ENCODE measurements at regions not wholly inside any gene's neighbourhood (a gene's known extent, or its start where the extent isn't known, plus 50 kb on each side); places are given as distances from the start of the nearest gene placed in this dataset.

GRCh38 chr3:106058475-106058874, 189.7 kb upstream of the CBLB start:
- TF ChIP-seq RCOR1 (IDR thresholded peaks at IDR 0.05; ENCODE audit: low read length) (no peak), TEAD4 (IDR thresholded peaks at IDR 0.05; ENCODE audit: borderline replicate concordance, insufficient read depth) (no peak), SMC3 (IDR thresholded peaks at IDR 0.05; ENCODE audit: low read depth, low read length) (no peak), CTCF (IDR thresholded peaks at IDR 0.05) (no peak), RXRA (IDR thresholded peaks at IDR 0.05; ENCODE audit: borderline replicate concordance, low read depth) (no peak), CHD2 (IDR thresholded peaks at IDR 0.05; ENCODE audit: low read length, partially characterized antibody) (no peak), REST (IDR thresholded peaks at IDR 0.05; ENCODE audit: low read depth, low read length) (no peak), SIN3A (IDR thresholded peaks at IDR 0.05; ENCODE audit: borderline replicate concordance, low read depth, low read length) (no peak), MAX (IDR thresholded peaks at IDR 0.05; ENCODE audit: low read depth) (no peak), POLR2AphosphoS5 (IDR thresholded peaks at IDR 0.05; ENCODE audit: low read depth, low read length) (no peak), YY1 (IDR thresholded peaks at IDR 0.05; ENCODE audit: low read depth) (no peak)

Measured in SK-N-SH (cell line).